ENCODE measurements at regions not wholly inside any gene's neighbourhood (a gene's known extent, or its start where the extent isn't known, plus 50 kb on each side); places are given as distances from the start of the nearest gene placed in this dataset.

GRCh38 chr5:5925191-5925590 lies 453.2 kb downstream of the MED10 start:
- TF ChIP-seq EP300 (IDR thresholded peaks at IDR 0.05) (no peak), POLR2A (IDR thresholded peaks at IDR 0.05) (no peak), POLR2AphosphoS5 (IDR thresholded peaks at IDR 0.05) (no peak)
- TF ChIP-seq, protein P1, sequence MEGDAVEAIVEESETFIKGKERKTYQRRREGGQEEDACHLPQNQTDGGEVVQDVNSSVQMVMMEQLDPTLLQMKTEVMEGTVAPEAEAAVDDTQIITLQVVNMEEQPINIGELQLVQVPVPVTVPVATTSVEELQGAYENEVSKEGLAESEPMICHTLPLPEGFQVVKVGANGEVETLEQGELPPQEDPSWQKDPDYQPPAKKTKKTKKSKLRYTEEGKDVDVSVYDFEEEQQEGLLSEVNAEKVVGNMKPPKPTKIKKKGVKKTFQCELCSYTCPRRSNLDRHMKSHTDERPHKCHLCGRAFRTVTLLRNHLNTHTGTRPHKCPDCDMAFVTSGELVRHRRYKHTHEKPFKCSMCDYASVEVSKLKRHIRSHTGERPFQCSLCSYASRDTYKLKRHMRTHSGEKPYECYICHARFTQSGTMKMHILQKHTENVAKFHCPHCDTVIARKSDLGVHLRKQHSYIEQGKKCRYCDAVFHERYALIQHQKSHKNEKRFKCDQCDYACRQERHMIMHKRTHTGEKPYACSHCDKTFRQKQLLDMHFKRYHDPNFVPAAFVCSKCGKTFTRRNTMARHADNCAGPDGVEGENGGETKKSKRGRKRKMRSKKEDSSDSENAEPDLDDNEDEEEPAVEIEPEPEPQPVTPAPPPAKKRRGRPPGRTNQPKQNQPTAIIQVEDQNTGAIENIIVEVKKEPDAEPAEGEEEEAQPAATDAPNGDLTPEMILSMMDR (IDR thresholded peaks at IDR 0.05): no peak

Measured in gastroesophageal sphincter (tissue), 3 donors.